ENCODE measurements at regions not wholly inside any gene's neighbourhood (a gene's known extent, or its start where the extent isn't known, plus 50 kb on each side); places are given as distances from the start of the nearest gene placed in this dataset.
A peak's percentile ranks its signal among the peaks of the same experiment; 100 is the strongest.

DNA sequence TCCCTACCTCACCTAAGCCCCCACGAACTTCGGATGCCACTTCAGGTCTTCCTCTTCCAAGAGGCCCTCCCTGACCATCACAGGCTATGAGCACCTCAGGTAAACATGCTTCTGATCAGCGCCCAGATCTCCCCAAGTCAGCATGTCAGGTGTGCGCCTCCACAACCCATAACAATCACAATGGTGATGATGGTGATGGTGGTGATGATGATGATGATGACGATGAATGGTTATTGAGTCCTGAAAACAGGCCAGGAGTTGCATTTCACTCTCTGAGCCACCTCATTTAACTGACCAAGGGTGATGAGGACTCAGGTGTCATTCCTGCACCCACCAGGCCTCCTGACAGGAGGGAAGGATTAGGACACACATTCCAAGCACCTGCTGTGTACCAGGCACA is 426.6 kb upstream of the SULF2 start:
- Histone ChIP-seq H3K36me3 (replicated peaks in 1 of 2; ENCODE audit: control insufficient read depth in 1 of 2, insufficient read depth in 2 of 2, low read length in 2 of 2) (no peaks in the 10 kb centered on the region), H3K4me2 (ENCODE audit: low read depth, low read length) (no peak overlapping the region), H3K79me2 (ENCODE audit: insufficient read depth, low read length) (no peaks in the 10 kb centered on the region), H3K9me3 (ENCODE audit: low read length) (no peaks in the 10 kb centered on the region), H4K20me1 (ENCODE audit: insufficient read depth, low read length) (no peaks in the 10 kb centered on the region), H2AFZ (ENCODE audit: low read length) (no peak overlapping the region), H3K4me3 (replicated peaks in 1 of 3; ENCODE audit: insufficient read depth in 1 of 3, low read depth in 2 of 3, low read length in 3 of 3) (no peak overlapping the region), H3K4me1 (ENCODE audit: insufficient read depth, low read length) (peaks cover 26% of the 10 kb centered on the region), H3K9ac (ENCODE audit: insufficient read depth, low read depth, low read length) (no peak overlapping the region), H3K27ac (ENCODE audit: extremely low read length, insufficient read depth, low read length) (no peak overlapping the region), H3K27me3 (ENCODE audit: control insufficient read depth in 1 of 2, insufficient read depth in 2 of 2, low read length in 2 of 2) (peaks cover 2 to 13% of the 10 kb centered on the region in 2 experiments; a peak in 4 of 5 replicates)
- FAIRE-seq (no peak), DNase-seq (ENCODE audit: low spot score) (no peak), ATAC-seq (no peak)
- WGBS (ENCODE audit: low lambda C conversion rate): 45% methylated on average over 5 of the region's 5 CpGs
- intact Hi-C loops (cut with micrococcal nuclease; ENCODE audit: unreplicated experiment): no loop called here
- in situ Hi-C loops (cut with HindIII; ENCODE audit: extremely low pct_ligation_motif_present, low pct_unique_long_range_greater_than_20kb): no loop called here
- POLR2A ChIA-PET: no interaction called here
- TF ChIP-seq IRX3 (CRISPR knock-in tag; IDR thresholded peaks at IDR 0.05; ENCODE audit: borderline replicate concordance, low read depth): no peak
- TF ChIP-seq CREB1 (IDR thresholded peaks at IDR 0.05): peak; percentile 88
- TF ChIP-seq CREB1 (CRISPR knock-in tag; IDR thresholded peaks at IDR 0.05): no peak
- TF ChIP-seq RBM39 (IDR thresholded peaks at IDR 0.05; ENCODE audit: low read depth, low read length, poor library complexity, severe bottlenecking): no peak
- no peak for TF ChIP-seq NCOA1 (CRISPR knock-in tag; IDR thresholded peaks at IDR 0.05)
- no peak for TF ChIP-seq NFE2 (CRISPR knock-in tag; IDR thresholded peaks at IDR 0.05)
- TF ChIP-seq MBD4 (IDR thresholded peaks at IDR 0.05; ENCODE audit: borderline replicate concordance, low read length): no peak
- no peak for TF ChIP-seq ZZZ3 (CRISPR knock-in tag; IDR thresholded peaks at IDR 0.05; ENCODE audit: borderline replicate concordance)
- CTCF ChIA-PET (ENCODE audit: low intra/inter-chr PET ratio, low total read pairs): no interaction called here
- BruUV-seq (replicated peaks): no TSS peak

DNA sequence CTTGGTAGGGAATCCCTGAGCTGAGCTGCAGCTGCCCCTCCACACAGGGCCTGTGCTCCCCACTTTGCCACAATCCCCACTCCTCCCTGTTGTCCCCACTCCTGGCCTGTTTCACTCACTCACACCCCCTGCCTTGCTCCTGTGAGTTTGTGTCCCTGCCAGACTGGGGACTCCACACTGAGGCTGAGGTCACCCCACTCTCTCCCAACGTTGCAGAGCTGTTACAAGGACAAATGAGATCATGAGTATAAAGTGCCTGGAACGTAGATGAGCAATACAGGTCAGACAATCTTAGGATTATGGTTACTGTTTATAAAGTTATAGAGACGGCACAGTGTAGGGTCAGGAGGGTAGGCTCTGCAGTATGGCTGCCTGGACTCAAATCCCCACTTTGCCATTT is 426.0 kb upstream of the SULF2 start:
- CTCF ChIA-PET (ENCODE audit: low intra/inter-chr PET ratio, low total read pairs): no interaction called here
- no peak for FAIRE-seq

More for the DNA sequence above, 426.0 kb upstream of the SULF2 start:
- in situ Hi-C loops (cut with HindIII; ENCODE audit: extremely low pct_ligation_motif_present, low pct_unique_long_range_greater_than_20kb) (no loop called here), intact Hi-C loops (cut with micrococcal nuclease; ENCODE audit: unreplicated experiment) (no loop called here)
- Histone ChIP-seq H3K4me2 (ENCODE audit: low read depth, low read length) (no peak overlapping the region), H3K79me2 (ENCODE audit: insufficient read depth, low read length) (no peaks in the 10 kb centered on the region), H3K4me3 (replicated peaks in 1 of 3; ENCODE audit: insufficient read depth in 1 of 3, low read depth in 2 of 3, low read length in 3 of 3) (no peak overlapping the region), H3K36me3 (replicated peaks in 1 of 2; ENCODE audit: control insufficient read depth in 1 of 2, insufficient read depth in 2 of 2, low read length in 2 of 2) (no peaks in the 10 kb centered on the region), H3K9me3 (ENCODE audit: low read length) (no peaks in the 10 kb centered on the region), H3K9ac (ENCODE audit: insufficient read depth, low read depth, low read length) (no peak overlapping the region), H3K27me3 (ENCODE audit: control insufficient read depth in 1 of 2, insufficient read depth in 2 of 2, low read length in 2 of 2) (peaks cover 3 to 19% of the 10 kb centered on the region in 2 experiments; a peak in 4 of 5 replicates), H3K27ac (ENCODE audit: extremely low read length, insufficient read depth, low read length) (no peak overlapping the region), H2AFZ (ENCODE audit: low read length) (no peak overlapping the region), H4K20me1 (ENCODE audit: insufficient read depth, low read length) (no peaks in the 10 kb centered on the region), H3K4me1 (ENCODE audit: insufficient read depth, low read length) (peaks cover 26% of the 10 kb centered on the region)
- ATAC-seq: no peak; the same call in 2 of the 3 replicates
- TF ChIP-seq ZNF17 (CRISPR knock-in tag; IDR thresholded peaks at IDR 0.05) (no peak), SATB2 (CRISPR knock-in tag; IDR thresholded peaks at IDR 0.05) (no peak)
- TF ChIP-seq, protein P1, sequence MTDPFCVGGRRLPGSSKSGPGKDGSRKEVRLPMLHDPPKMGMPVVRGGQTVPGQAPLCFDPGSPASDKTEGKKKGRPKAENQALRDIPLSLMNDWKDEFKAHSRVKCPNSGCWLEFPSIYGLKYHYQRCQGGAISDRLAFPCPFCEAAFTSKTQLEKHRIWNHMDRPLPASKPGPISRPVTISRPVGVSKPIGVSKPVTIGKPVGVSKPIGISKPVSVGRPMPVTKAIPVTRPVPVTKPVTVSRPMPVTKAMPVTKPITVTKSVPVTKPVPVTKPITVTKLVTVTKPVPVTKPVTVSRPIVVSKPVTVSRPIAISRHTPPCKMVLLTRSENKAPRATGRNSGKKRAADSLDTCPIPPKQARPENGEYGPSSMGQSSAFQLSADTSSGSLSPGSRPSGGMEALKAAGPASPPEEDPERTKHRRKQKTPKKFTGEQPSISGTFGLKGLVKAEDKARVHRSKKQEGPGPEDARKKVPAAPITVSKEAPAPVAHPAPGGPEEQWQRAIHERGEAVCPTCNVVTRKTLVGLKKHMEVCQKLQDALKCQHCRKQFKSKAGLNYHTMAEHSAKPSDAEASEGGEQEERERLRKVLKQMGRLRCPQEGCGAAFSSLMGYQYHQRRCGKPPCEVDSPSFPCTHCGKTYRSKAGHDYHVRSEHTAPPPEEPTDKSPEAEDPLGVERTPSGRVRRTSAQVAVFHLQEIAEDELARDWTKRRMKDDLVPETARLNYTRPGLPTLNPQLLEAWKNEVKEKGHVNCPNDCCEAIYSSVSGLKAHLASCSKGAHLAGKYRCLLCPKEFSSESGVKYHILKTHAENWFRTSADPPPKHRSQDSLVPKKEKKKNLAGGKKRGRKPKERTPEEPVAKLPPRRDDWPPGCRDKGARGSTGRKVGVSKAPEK (CRISPR knock-in tag; IDR thresholded peaks at IDR 0.05; ENCODE audit: borderline replicate concordance): no peak
- 3% methylated on average over 3 of the region's 3 CpGs for WGBS (ENCODE audit: low lambda C conversion rate)
- POLR2A ChIA-PET: no interaction called here
- BruUV-seq (replicated peaks): no TSS peak
- DNase-seq (ENCODE audit: low spot score): peak; percentile 12
